Liver (tissue), 3 donors: ENCODE measurements at regions not wholly inside any gene's neighbourhood (a gene's known extent, or its start where the extent isn't known, plus 50 kb on each side); places are given as distances from the start of the nearest gene placed in this dataset.

Source experiments
- CTCF ChIP-seq: fragments of 150-350 bp; IDR thresholded peaks from 2 replicates; pipeline ENCODE4 v1.5.1; 2017; ENCODE audit warnings: improper control_type of control experiment, low read depth, low read length; ENCODE audit not compliant: missing input control
- GABPA ChIP-seq, 2 donors: IDR thresholded peaks in 1 of 2; conservative IDR thresholded peaks in 1 of 2; 2 replicates each; pipeline ENCODE4 v1.6.1; 2016; ENCODE audit warnings: antibody characterized with exemption in 2 of 2, mild to moderate bottlenecking in 1 of 2, moderate library complexity in 1 of 2
- MAX ChIP-seq: IDR thresholded peaks from 2 replicates; pipeline ENCODE4 v1.6.1; 2016; ENCODE audit warnings: antibody characterized with exemption
- REST ChIP-seq: IDR thresholded peaks from 2 replicates; pipeline ENCODE4 v1.6.1; 2016; ENCODE audit warnings: antibody characterized with exemption, mild to moderate bottlenecking
- SP1 ChIP-seq: IDR thresholded peaks from 2 replicates; pipeline ENCODE4 v1.6.1; 2018; ENCODE audit warnings: antibody characterized with exemption, mild to moderate bottlenecking
- YY1 ChIP-seq: IDR thresholded peaks from 2 replicates; pipeline ENCODE4 v1.6.1; 2016; ENCODE audit warnings: antibody characterized with exemption, mild to moderate bottlenecking
- donor health status: healthy.
- donor health status: healthy.

GRCh38 chr15:35756623-35757022 lies 210.7 kb upstream of the DPH6 start:
- TF ChIP-seq CTCF (no peak), REST (no peak), SP1 (no peak), YY1 (no peak), GABPA (IDR thresholded peaks at IDR 0.05 in 1 of 2, conservative IDR thresholded peaks at IDR 0.05 in 1 of 2) (no peak), MAX (no peak)
